Upper lobe of left lung (tissue), 6 donors: ENCODE measurements at regions not wholly inside any gene's neighbourhood (a gene's known extent, or its start where the extent isn't known, plus 50 kb on each side); places are given as distances from the start of the nearest gene placed in this dataset.

Experiments used
- ATAC-seq, 2 donors: fragments of 200-7000 bp; cut with Tn5 transposase; one replicate each; pipeline ENCODE4 v1.9.1; 2022; ENCODE audit warnings: mild to moderate bottlenecking in 2 of 2, moderate library complexity in 2 of 2; ENCODE audit not compliant: low FRiP score in 2 of 2
- DNase-seq, 2 donors: peaks; one replicate each; pipeline ENCODE4 v3.0.0-alpha.2; 2019 to 2020
- H3K27ac ChIP-seq, 4 donors: fragments of 200-600 bp; sonication (generic); one replicate each; pipeline ENCODE4 v1.5.1; 2016 to 2019
- H3K27me3 ChIP-seq, 4 donors: fragments of 200-600 bp; sonication (generic); one replicate each; pipeline ENCODE4 v1.5.1; 2017 to 2019
- H3K36me3 ChIP-seq, 4 donors: fragments of 200-600 bp; sonication (generic); one replicate each; pipeline ENCODE4 v1.5.1; 2016 to 2019
- H3K4me1 ChIP-seq, 4 donors: fragments of 200-600 bp; sonication (generic); one replicate each; pipeline ENCODE4 v1.5.1; 2018 to 2019
- H3K4me3 ChIP-seq, 4 donors: fragments of 200-600 bp; sonication (generic); one replicate each; pipeline ENCODE4 v1.5.1; 2017 to 2019; ENCODE audit warnings: mild to moderate bottlenecking in 2 of 4, moderate library complexity in 1 of 4
- H3K9me3 ChIP-seq, 4 donors: fragments of 200-600 bp; sonication (generic); one replicate each; pipeline ENCODE4 v1.5.1; 2018 to 2019
- CTCF ChIP-seq, 6 experiments: fragments of 450-650 bp in 4 of 6; fragments of 200-600 bp in 2 of 6; sonication (generic) in 2 of 6; IDR thresholded peaks; one replicate each; pipeline ENCODE4 v1.5.1; 2016 to 2019; ENCODE audit warnings: antibody characterized with exemption in 6 of 6
- EP300 ChIP-seq, 4 donors: sonication (generic); formaldehyde crosslinking; IDR thresholded peaks; one replicate each; pipeline ENCODE4 v1.5.1; 2017; ENCODE audit warnings: antibody characterized with exemption in 4 of 4, control low read depth in 2 of 4
- POLR2A ChIP-seq, 4 donors: fragments of 450-650 bp; IDR thresholded peaks; one replicate each; pipeline ENCODE4 v1.5.1; 2016 to 2017; ENCODE audit warnings: antibody characterized with exemption in 4 of 4, mild to moderate bottlenecking in 2 of 4
- POLR2AphosphoS5 ChIP-seq, 2 donors: sonication (generic); formaldehyde crosslinking; IDR thresholded peaks; one replicate each; pipeline ENCODE4 v1.5.1; 2017; ENCODE audit warnings: antibody characterized with exemption in 2 of 2
- WGBS, 2 donors: methylation state at CpG; one replicate each; pipeline ENCODE4 v1.1.5; 2017 to 2018; 5-methylcytosine and 5-hydroxymethylcytosine counted together
- donor health status: DM: no; HTN: no; CAD: no; lungs with moderate emphysema.
- donor health status: DM: no; HTN: yes; CAD: no; lungs with severe emphysema.

- 79 to 81% methylated on average over 3 of the region's 3 CpGs for WGBS, 2 donors
- Histone ChIP-seq H3K4me1 (peaks cover 0 to 5% (median 0%) of the 10 kb centered on the region in 4 donors), H3K36me3 (no peaks in the 10 kb centered on the region), H3K4me3 (no peak overlapping the region), H3K27me3 (no peaks in the 10 kb centered on the region), H3K27ac (no peak overlapping the region), H3K9me3 (no peaks in the 10 kb centered on the region)
- TF ChIP-seq POLR2AphosphoS5 (IDR thresholded peaks at IDR 0.05) (no peak), EP300 (IDR thresholded peaks at IDR 0.05) (no peak), POLR2A (IDR thresholded peaks at IDR 0.05) (no peak), CTCF (IDR thresholded peaks at IDR 0.05) (no peak)
- ATAC-seq: peak in 1 of 2 donors; percentile 21
- DNase-seq: no peak
Observed at GRCh38 chr1:14242123-14242522, 356.4 kb upstream of the KAZN start.

GRCh38 chr1:14242870-14243269, 355.6 kb upstream of the KAZN start:
- Histone ChIP-seq H3K4me3 (no peak overlapping the region), H3K27ac (no peak overlapping the region), H3K4me1 (peaks cover 0 to 5% (median 0%) of the 10 kb centered on the region in 4 donors), H3K27me3 (no peaks in the 10 kb centered on the region), H3K9me3 (no peaks in the 10 kb centered on the region), H3K36me3 (no peaks in the 10 kb centered on the region)
- WGBS, 2 donors: 71 to 72% methylated on average over 8 of the region's 8 CpGs
- TF ChIP-seq CTCF (IDR thresholded peaks at IDR 0.05) (no peak), POLR2A (IDR thresholded peaks at IDR 0.05) (no peak)
- no peak for ATAC-seq
- DNase-seq: no peak

GRCh38 chr1:14245954-14246353, 352.5 kb upstream of the KAZN start:
- WGBS, 2 donors: 82 to 90% methylated on average over 2 of the region's 2 CpGs
- H3K36me3 ChIP-seq: no peaks in the 10 kb centered on the region

GRCh38 chr1:14246471-14246870, 352.0 kb upstream of the KAZN start:
- Histone ChIP-seq H3K36me3 (no peaks in the 10 kb centered on the region), H3K9me3 (no peaks in the 10 kb centered on the region), H3K4me3 (no peak overlapping the region), H3K27ac (no peak overlapping the region), H3K27me3 (no peaks in the 10 kb centered on the region), H3K4me1 (no peaks in the 10 kb centered on the region)
- no peak for ATAC-seq
- no peak for TF ChIP-seq POLR2AphosphoS5 (IDR thresholded peaks at IDR 0.05)
- TF ChIP-seq EP300 (IDR thresholded peaks at IDR 0.05): no peak
- TF ChIP-seq CTCF (IDR thresholded peaks at IDR 0.05): no peak
- no peak for TF ChIP-seq POLR2A (IDR thresholded peaks at IDR 0.05)
- WGBS, 2 donors: 72 to 73% methylated on average over 5 of the region's 5 CpGs
- no peak for DNase-seq

More at GRCh38 chr1:14245954-14246353, 352.5 kb upstream of the KAZN start:
- no peaks in the 10 kb centered on the region for H3K27me3 ChIP-seq
- no peak for ATAC-seq
- DNase-seq: no peak
- no peak overlapping the region for H3K4me3 ChIP-seq
- H3K4me1 ChIP-seq: no peaks in the 10 kb centered on the region
- no peaks in the 10 kb centered on the region for H3K9me3 ChIP-seq
- H3K27ac ChIP-seq: no peak overlapping the region
- TF ChIP-seq EP300 (IDR thresholded peaks at IDR 0.05): no peak
- TF ChIP-seq POLR2AphosphoS5 (IDR thresholded peaks at IDR 0.05): no peak
- no peak for TF ChIP-seq POLR2A (IDR thresholded peaks at IDR 0.05)
- TF ChIP-seq CTCF (IDR thresholded peaks at IDR 0.05): no peak

GRCh38 chr1:14247666-14248065, 350.8 kb upstream of the KAZN start:
- no peak for TF ChIP-seq POLR2AphosphoS5 (IDR thresholded peaks at IDR 0.05)
- TF ChIP-seq POLR2A (IDR thresholded peaks at IDR 0.05): no peak
- no peak for TF ChIP-seq EP300 (IDR thresholded peaks at IDR 0.05)
- no peak for TF ChIP-seq CTCF (IDR thresholded peaks at IDR 0.05)
- no peak overlapping the region for H3K27ac ChIP-seq
- H3K36me3 ChIP-seq: no peaks in the 10 kb centered on the region
- H3K4me3 ChIP-seq: no peak overlapping the region
- no peak for ATAC-seq
- H3K27me3 ChIP-seq: no peaks in the 10 kb centered on the region
- no peak for DNase-seq
- H3K4me1 ChIP-seq: no peaks in the 10 kb centered on the region
- H3K9me3 ChIP-seq: no peaks in the 10 kb centered on the region
- 71 to 77% methylated on average over 3 to 6 of the region's 6 CpGs for WGBS, 2 donors
